Activated CD4-positive, alpha-beta T cell treated with anti-CD3 and anti-CD28 coated beads, Interleukin-2, amount 50 U/mL, for 1 hour (primary cell): ENCODE measurements at regions not wholly inside any gene's neighbourhood (a gene's known extent, or its start where the extent isn't known, plus 50 kb on each side); places are given as distances from the start of the nearest gene placed in this dataset.

Experiments used
- DNase-seq: peaks from one replicate; pipeline ENCODE4 v3.0.0-alpha.2; 2020

DNA sequence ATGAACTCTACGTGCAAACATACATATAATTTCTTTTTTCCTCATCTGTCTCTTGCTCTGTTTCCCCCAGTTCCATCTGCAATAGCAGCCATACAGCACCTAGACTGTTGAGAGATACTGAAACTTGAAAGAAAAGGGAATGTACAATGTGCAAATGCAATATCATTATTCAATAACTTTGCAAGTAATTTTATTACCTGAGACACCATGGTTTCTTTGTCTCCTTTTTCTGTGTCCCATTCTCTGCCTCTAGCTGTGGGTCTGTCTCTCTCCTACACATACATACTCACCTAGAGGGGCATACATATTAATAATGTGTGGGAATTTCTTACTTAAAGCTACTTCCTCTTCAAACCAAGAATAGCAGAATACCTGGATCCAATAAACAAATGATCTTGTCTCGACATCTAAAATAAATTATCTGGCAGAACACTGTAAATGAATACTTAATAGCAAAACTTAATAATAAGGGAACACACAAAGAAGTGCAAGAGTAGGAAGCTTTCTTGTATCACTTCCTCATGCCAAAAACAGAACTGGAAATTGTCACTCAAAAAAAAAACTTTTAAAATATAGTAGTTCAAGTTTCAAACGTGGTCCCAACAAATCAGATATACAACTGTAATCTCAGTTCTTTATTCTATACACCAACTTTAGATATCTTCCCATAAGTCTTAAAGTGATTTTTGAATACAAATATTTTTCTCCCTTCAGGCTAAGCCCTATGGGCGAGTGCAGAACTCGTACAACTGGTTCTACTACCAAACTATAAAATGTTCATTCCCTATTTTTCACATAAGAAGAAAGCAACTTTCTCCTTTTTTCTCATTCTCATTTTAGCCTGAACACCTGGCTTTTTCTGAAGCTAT lies 194.6 kb downstream of the NRIP1 start:
- no peak for DNase-seq

DNA sequence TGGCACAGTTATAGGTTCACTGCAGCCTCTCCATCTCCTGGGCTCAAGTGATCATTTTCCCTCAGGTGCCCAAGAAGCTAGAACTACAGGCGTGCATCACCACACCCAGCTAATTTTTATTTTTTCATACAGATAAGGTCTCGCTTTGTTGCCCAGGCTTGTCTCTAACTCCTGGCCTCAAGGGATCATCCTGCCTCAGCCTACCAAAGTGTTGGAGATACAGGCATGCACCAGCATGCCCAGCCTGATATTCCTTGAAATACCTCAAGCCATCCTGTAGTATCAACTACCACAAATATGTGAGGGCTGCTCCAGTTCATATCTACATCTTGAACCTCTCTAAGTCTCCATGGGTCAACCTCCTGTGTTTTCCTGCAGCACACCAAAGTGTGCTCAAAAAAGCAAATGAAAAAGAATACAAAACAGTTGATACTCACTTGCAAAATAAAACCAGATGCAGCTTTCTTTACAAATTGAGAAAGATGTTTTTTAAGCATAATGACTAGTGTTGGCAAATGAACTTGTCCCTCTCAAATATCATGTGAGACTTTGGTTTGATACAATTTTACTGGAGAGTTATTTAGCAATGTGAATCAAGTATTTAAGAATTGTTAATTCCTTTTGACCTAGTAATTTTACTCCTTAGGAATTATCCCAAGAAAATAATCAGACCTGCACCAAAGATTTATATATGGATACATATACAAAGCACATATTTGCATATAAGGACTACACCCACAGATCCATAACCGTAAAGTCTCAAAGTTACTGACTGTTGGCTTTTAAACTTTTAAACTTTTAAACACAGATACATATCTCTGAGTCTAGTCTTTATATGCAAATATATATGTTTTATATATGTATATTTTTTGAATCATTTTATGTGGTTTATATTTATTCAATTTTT lies 197.7 kb downstream of the NRIP1 start:
- no peak for DNase-seq

DNA sequence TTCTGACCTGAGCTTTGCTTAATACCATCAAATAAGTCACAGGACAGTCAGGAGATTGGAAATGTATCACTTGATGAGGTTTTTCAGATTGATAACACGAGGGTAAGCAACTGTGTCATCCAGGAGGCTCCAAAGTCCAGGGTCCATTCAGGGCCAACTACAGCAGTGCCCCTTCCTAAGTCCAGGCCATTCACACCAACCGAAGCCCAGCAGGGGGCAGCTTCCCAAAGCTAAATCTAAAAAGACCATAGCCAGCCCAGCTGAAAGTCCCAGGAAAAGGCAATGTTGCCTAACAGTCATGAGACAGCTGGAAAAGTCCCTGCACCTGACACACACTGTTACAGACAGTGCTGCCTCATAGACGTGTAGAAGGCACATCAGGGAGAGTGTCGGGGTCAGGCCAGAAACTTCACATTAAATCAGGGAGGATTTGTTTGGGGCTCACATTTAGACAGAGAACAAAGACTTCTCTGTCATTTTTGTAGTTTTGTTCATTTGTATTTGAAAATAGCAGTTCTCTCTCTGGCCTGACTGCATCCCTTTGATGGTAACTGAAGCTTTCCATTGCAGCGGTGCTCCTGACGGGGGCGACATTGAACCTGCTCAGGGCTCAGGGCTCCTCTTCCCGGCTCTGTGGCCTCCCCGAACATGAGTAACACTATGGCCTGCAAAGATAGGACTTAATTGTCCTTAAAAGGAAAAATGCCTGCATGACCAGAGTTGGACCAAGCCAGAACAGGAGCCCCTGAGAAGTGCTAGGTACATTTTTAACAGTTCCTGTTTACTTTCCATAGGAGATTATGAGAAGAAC lies 200.4 kb downstream of the NRIP1 start:
- DNase-seq, result peak; percentile 8

DNA sequence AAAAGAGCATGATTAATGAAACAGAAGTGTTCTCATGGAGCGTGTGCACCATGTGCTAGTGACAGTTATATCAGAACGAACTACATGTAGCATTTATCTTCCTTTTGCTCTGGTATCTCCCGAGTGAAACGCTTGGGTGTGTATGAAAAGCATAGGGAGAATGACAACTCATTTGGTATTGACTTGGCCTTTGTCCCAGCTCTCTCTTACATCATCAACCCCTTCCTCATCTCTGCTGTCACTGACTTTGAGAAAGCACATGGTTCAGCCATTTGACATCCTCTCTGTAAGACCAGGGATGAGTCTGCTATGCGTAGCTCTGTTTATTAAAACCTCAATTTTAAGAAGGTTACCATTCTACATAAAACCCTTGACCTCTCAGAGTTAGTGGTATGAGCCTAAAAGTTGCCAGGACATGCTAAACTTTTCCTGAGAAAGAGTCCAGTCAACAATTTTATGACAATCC lies 201.0 kb downstream of the NRIP1 start:
- DNase-seq, result no peak

DNA sequence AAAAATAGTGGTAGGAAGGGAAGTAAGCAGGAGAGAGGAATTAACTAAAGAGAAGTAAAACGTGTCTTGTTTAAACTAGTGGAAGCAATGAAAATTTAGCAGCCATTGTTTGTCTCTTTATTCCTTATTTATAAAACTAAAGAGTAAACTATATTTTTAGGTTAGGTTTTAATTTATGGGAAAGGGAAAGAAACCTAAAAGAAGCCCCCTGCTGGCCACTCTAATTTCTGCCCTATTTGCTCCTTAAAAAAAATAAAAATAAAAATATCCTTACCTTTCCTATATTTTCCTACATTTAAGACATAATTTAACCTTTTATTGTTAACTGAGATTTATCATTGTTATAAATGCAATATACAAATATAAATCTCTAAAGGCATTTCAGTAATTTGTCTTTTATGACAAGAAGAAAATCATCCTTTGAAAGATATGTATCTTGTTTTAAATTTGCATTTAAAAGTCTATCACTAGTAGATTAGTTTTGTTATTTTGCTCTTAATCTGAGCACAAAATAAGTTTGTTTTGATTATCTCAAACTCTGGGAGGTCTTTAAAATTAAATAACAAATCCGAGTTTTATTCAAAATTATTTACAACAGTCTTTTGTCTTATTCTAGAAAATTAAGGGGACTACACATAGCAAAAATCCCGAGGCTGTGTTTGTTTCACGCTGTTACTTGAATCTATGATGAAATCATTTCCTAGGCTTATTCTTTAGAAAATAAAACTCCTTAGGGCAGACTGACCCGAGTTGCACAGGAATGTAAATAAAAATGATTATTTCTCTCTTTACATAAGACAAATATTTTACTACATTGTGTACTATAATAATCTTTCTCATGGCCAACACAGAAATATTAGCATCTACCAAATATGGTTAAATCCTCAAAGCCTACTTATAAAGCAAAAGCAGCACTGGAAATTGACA lies 201.7 kb downstream of the NRIP1 start:
- DNase-seq, result no peak

DNA sequence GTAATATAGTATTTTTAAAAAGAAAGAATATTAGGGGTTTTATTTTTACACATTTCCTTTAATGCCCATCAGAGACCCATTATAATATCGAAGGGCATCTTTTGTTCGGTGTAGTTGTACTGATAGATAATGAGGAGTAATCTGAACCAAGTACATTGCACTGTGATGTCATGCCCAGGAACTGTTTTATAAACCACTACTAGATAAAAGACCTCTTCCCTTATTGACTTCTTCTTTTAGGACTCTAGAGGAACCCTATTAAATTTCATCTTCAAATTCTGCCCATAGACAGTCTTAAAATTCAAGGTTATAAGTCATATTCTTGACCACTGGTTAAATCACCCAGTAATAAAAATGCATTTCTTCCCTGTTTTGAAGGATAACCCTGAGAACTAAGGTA lies 206.5 kb downstream of the NRIP1 start:
- DNase-seq, result no peak

DNA sequence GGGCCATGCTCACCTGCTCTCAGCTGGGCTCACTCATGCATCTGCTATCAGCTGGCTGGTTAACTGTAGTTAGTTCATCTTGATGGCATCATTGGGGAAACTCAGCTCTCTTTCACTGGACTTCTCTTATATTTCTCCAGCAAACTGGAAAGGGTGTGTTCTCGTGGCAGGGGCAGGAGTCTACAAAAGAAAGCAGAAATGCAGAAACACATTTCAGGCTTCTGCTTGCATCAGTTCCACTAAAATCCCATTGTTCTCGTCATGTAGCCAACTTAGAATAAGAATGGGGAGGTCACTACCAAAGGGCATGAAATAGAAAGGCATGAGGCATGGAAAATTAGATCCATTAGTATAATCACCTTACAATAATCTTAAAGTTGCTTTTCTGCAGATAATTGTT lies 207.3 kb downstream of the NRIP1 start:
- DNase-seq, result no peak

DNA sequence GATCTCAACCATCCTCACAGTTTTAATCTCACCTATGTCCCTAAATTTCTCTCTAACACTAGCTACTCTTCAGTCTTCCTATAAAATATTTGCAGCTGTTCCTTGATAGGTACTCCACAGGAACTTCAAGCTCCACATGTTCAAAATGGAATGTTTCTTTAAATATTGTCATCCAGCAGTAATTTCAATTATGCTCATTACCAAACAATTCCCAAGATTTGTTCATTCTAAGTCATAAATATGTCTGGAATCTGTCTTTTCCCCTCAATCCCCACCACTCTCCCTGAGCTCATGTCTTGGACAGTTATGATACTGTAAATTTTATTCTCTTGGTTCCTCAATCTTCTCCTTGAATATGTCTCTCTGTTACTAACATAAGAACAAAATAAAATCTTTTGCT lies 214.4 kb downstream of the NRIP1 start:
- no peak for DNase-seq

DNA sequence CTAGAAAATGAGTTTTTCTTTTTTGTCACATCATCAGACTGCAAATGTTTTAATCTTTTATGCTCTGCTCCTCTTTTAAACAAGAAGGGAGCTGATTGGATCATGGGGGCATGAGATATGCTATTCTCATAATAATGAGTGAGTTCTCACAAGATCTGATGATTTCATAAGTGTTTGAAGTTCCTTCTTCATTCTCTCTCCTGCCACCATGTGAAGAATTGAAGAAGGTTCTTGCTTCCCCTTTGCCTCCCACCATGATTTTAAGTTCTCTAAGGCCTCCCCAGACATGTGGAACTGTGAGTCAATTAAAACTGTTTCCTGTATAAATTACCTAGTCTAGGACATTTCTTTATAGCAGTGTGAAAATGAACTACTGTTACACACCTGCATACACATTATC lies 218.2 kb downstream of the NRIP1 start:
- DNase-seq, result no peak

DNA sequence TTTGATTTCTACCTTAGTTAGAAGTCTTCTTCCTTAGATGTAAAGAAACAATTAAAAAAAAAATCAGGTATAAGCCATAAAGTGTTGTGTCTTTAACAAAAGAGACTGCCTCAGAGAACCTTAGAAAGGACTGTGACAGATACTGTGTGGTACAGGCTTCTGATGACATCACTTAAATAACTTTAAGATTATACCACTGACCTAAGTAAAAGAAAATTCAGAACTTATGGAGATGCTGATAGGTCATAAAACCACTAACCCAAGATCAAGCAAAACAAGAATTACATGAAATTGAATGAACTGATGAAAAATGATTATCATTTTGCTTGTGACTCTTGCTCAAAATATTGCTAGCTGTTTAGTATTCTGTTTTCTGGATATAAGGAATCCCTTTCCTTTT lies 220.8 kb downstream of the NRIP1 start:
- DNase-seq, result no peak

DNA sequence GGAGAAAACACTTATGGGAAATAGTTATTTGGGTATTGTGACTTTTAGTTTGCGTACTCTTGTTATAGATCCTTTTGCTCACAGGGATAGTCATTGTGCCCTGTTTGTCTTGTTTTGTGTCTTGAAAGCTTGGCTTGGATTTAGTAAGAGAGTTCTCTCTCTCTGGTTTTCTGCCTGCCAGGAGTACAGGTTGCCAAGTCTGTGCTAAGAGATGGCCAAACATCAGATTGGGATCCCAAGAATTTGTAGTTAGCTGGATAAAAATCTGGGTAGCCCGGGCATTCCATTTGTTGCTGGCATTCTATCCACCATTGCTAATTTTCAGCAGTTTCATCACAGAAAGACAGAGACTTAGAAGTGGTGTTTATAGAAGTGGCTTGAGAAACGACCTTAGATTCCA lies 222.2 kb downstream of the NRIP1 start:
- no peak for DNase-seq

DNA sequence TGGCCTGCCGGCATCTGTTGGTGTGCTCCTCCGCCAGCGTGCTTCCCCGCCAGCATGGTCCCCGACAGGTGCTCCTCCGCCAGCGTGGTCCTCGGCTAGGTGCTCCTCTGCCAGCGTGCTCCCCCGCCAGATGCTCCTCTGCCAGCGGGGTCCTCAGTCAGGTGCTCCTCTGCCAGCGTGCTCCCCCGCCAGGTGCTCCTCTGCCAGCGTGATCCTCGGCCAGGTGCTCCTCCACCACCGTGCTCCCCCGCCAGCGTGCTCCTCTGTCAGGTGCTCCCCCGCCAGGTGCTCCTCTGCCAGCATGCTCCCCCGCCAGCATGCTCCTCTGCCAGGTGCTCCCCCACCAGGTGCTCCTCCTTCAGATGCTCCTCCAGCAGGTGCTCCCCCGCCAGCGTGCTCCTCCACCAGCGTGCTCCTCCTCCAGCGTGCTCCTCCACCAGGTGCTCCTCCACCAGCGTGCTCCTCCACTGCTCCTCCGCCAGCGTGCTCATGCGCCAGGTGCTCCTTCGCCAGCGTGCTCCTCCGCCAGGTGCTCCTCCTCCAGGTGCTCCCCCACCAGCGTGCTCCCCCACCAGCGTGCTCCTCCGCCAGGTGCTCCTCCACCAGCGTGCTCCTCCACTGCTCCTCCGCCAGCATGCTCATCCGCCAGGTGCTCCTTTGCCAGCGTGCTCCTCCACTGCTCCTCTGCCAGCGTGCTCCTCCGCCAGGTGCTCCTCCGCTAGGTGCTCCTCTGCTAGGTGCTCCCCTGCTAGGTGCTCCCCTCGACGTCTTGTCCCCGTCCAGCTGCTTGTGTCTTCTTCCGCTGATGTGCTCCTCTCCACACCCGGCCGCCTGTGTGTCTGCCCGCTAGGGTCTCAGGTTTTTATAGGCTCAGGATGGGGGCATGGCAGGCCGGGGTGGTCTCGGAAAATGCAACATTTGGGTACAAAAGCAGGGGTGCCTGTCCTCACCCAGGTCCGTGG lies 223.0 kb downstream of the NRIP1 start:
- no peak for DNase-seq

DNA sequence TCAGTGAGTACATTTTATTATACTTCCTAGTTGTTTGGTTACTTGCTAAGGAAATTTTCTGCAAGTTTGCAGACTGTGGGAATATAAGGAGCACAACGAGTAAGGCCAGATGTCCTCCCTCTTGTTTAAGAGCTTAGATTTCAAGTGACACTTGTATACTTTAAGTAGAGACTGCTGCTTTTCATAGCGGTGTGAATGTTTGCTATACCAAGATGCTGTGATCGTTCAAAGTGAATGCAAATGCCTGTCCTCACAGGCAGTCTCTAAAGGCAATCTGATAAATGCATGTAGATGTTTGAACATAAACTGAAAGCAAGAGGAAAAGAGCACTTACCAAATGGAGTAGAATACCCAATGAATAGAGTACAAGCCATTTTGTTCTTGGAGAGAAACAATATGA lies 226.4 kb downstream of the NRIP1 start:
- no peak for DNase-seq

DNA sequence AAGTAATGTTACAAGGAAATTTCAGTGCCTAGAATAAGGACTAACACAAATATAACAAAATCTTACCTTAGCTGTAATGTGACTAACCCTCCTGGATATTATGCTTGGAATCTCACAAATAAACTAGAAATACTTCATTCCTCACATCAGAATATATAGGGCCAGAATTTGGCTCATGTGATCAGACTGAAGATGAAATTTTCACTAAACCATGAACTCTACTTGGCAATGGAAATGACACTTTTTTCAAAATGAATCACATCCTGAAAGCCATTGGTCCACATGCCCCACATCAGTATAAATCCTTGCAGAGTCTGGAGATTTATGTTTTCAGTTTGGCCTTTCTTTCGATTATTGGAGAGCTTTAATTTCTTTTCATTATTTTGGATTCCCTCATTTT lies 227.8 kb downstream of the NRIP1 start:
- DNase-seq, result no peak

DNA sequence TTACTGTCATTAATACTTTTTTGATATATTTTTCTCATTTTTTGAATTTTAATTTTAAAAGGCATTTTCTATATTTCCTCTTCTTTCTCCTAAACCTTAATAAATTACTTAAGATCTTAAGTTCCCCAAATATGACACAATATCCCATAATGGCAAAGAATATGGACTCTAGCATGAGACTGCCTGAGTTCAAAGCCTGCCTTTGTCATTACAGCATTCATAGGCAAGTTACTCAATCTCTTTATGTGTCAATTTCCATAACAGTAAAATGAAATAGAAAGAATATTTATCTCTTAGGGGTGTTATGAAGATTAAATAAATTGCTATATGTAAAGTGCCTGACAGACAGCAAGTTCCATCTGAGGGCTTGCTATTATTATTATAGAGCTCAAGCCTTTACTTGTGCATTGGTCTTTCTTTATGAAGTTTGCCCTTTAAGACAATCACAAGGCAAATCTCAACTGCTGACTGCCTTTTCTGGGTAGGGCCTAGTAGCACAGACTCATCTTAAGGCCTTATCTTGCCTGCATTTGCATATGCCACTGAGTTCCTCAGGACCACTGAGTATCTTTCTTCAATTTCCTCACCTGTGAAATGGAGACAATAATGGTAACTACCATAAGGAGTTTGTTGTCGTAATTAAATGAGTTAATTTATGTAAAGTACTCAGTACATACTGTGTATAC lies 231.0 kb downstream of the NRIP1 start:
- DNase-seq, result no peak

DNA sequence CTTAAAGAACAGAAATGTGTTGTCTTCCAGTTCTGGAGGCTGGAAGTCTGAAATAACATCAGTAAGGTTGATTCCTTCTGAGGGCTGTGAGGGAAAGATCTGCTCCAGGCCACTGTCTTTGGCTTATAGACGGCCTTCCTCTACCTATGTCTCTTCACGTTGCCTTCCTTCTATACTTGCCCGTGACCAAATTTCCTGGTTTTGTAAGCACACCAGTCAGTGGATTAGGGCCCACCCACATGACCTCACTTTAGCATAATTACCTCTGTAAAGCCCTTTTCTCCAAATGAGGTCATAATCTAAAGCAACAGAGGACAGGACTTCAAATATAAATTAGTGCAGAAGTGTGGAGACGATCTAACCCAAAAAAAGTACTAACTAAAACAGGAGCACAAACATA lies 231.6 kb downstream of the NRIP1 start:
- DNase-seq, result no peak

DNA sequence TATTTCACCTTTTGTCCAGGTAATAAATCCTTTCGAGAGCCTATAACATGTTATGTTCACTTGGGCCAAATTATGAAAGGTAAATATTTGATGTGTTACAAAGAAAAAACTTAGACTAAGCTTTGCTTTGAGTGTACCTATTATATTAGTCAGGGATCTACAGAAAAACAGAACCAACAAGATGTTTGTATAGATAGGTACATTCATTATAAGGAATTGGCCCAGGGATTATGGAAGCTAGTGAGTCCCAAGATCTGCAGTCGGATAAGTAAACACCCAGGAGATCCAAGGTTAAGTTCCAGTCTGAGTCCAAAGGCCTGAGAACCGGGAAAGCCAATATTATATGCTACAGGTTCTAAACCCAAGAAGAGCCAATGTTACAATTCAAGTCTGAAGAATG lies 234.5 kb downstream of the NRIP1 start:
- DNase-seq, result no peak

DNA sequence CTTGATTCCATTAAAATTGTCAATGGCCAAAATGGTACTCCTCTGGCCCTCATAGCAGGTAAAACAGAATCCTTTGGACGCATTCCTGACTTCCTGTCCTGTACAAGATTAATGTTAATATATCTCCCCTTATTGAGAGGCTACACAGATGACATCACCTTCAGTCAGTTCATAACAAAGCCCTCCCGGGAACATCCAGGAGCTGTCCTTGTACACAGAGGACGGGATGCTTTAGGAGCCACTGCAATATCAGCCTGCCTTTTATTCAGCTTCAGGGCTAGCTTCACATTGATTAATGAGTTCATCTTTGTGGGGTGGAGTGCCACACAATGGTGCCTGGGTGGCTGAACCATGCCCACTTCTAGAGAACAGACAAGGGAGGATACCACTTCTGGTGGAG lies 235.1 kb downstream of the NRIP1 start:
- no peak for DNase-seq

DNA sequence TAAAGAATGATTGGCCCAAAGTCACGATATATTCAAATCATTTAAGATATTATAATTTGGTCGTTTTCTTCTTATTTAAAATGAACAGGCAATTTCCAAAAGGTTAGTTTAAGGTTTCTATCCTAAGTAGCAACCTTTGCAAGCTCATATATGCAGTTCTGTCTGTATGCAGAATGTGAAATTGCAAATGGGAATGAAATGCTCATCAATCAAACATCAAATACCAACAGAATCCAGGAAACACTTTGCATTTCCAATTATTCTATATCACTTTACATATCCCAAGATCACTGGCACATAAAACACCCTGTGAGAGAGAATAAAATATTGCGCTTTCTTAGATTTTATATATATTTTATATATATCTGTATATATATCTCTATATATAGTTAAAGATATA lies 237.3 kb downstream of the NRIP1 start:
- no peak for DNase-seq

DNA sequence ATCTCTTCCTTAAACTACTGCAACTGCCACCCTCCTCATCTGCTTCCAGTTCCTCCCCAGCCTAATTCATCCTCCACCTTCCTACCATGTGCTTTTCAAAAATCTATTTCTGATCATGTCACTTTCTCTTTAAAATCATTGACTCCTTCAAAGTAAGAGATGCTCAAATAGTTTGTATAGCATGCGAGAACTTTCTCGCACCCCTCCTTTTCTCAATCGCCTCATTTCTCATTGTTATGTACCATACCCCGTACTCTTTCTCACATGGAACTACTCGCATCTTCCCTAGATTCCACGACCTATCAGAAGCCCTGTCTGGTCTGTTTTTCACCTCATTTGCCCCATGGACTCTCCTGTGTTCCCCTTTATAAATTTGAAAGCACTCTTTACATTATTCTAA lies 238.2 kb downstream of the NRIP1 start:
- DNase-seq, result no peak
